GM18907 (cell line): ENCODE measurements at regions not wholly inside any gene's neighbourhood (a gene's known extent, or its start where the extent isn't known, plus 50 kb on each side); places are given as distances from the start of the nearest gene placed in this dataset.

Experiments
- ATAC-seq: cut with Tn5 transposase; IDR thresholded peaks from one replicate; pipeline ENCODE4 v1.9.1; 2021; ENCODE audit warnings: mild to moderate bottlenecking, moderate library complexity; ENCODE audit not compliant: unreplicated experiment

GRCh38 chr2:129695496-129695895 lies 284.0 kb upstream of the RAB6C start:
- no peak for ATAC-seq

- no peak for ATAC-seq
Measured at GRCh38 chr2:129698593-129698992, 280.9 kb upstream of the RAB6C start.

- no peak for ATAC-seq
Measured at GRCh38 chr2:129699781-129700573, 279.5 kb upstream of the RAB6C start.

- no peak for ATAC-seq
Measured at GRCh38 chr2:129702416-129703176, 276.9 kb upstream of the RAB6C start.

GRCh38 chr2:129705085-129705484 lies 274.4 kb upstream of the RAB6C start:
- ATAC-seq = no peak

- no peak for ATAC-seq
Measured at GRCh38 chr2:129707800-129708199, 271.7 kb upstream of the RAB6C start.

GRCh38 chr2:129708221-129708967 lies 271.1 kb upstream of the RAB6C start:
- ATAC-seq = no peak

GRCh38 chr2:129709001-129709955 lies 270.2 kb upstream of the RAB6C start:
- ATAC-seq = no peak

GRCh38 chr2:129709956-129710598 lies 269.4 kb upstream of the RAB6C start:
- ATAC-seq = no peak

- no peak for ATAC-seq
Measured at GRCh38 chr2:129710670-129711495, 268.6 kb upstream of the RAB6C start.

- ATAC-seq = no peak
Measured at GRCh38 chr2:129711816-129712675, 267.4 kb upstream of the RAB6C start.

GRCh38 chr2:129712676-129712985 lies 266.8 kb upstream of the RAB6C start:
- ATAC-seq = no peak

GRCh38 chr2:129713337-129713736 lies 266.1 kb upstream of the RAB6C start:
- ATAC-seq = no peak

- no peak for ATAC-seq
Measured at GRCh38 chr2:129716781-129717559, 262.5 kb upstream of the RAB6C start.

- no peak for ATAC-seq
Measured at GRCh38 chr2:129717560-129718130, 261.8 kb upstream of the RAB6C start.

GRCh38 chr2:129719335-129719734 lies 260.1 kb upstream of the RAB6C start:
- ATAC-seq = no peak

GRCh38 chr2:129720360-129720759 lies 259.1 kb upstream of the RAB6C start:
- ATAC-seq = no peak
